SK-N-SH (cell line): ENCODE measurements at regions not wholly inside any gene's neighbourhood (a gene's known extent, or its start where the extent isn't known, plus 50 kb on each side); places are given as distances from the start of the nearest gene placed in this dataset.

Source experiments
- CTCF ChIA-PET: fragments of 300-600, 350-600 bp; formaldehyde crosslinking; extraction: SDS; loops from one replicate; lab custom pipeline; 2021; lab: Yijun Ruan, JAX
- POLR2A ChIA-PET: fragments of 350-600 bp; sonication (Branson Sonifier 250); formaldehyde crosslinking; extraction: SDS; loops from one replicate; lab custom pipeline; 2020; ENCODE audit warnings: antibody characterized with exemption, inconsistent platforms; lab: Yijun Ruan, JAX
- DNase-seq: peaks from one replicate; pipeline ENCODE4 v3.0.0; 2012
- H2AFZ ChIP-seq: fragments of 200-600 bp; sonication (generic); 2 replicates; pipeline ENCODE4 v1.8.1; 2016; ENCODE audit warnings: antibody characterized with exemption, mild to moderate bottlenecking, low read depth
- H3F3A ChIP-seq: fragments of 200-600 bp; sonication (generic); replicated peaks from 2 replicates; pipeline ENCODE3; 2016; ENCODE audit warnings: antibody characterized with exemption, mild to moderate bottlenecking; ENCODE audit not compliant: insufficient read depth
- H3K27ac ChIP-seq, 2 experiments: fragments of 200-500 bp in 1 of 2; fragments of 200-600 bp in 1 of 2; sonication (Bioruptor generic) in 1 of 2; sonication (generic), shearing (Covaris generic) in 1 of 2; 2 replicates each; pipeline versions ENCODE4 v1.5.1 to v1.6.1; 2014 to 2016; ENCODE audit warnings: low read depth in 2 of 2, inconsistent platforms in 1 of 2, low read length in 1 of 2, mild to moderate bottlenecking in 1 of 2, mixed read lengths in 1 of 2
- H3K27me3 ChIP-seq: fragments of 200-600 bp; sonication (generic), shearing (Covaris generic); 2 replicates; pipeline ENCODE4 v1.6.1; 2016; ENCODE audit warnings: mixed run types; ENCODE audit not compliant: insufficient read depth
- H3K36me3 ChIP-seq, 2 experiments: fragments of 200-500 bp in 1 of 2; fragments of 200-600 bp in 1 of 2; sonication (Bioruptor generic) in 1 of 2; sonication (generic) in 1 of 2; replicated peaks in 1 of 2; 2 replicates each; pipeline versions ENCODE3 to v1.5.1; 2014 to 2016; ENCODE audit warnings: low read length in 1 of 2, mild to moderate bottlenecking in 1 of 2; ENCODE audit not compliant: insufficient read depth in 2 of 2, control insufficient read depth in 1 of 2
- H3K4me1 ChIP-seq, 2 experiments: fragments of 200-500 bp in 1 of 2; fragments of 200-600 bp in 1 of 2; sonication (Bioruptor generic) in 1 of 2; sonication (generic), shearing (Covaris generic) in 1 of 2; 2 replicates each; pipeline versions ENCODE4 v1.5.1 to v1.6.1; 2014 to 2016; ENCODE audit warnings: low read depth in 1 of 2, low read length in 1 of 2, mixed run types in 1 of 2; ENCODE audit not compliant: insufficient read depth in 2 of 2, control insufficient read depth in 1 of 2
- H3K4me2 ChIP-seq: fragments of 200-600 bp; sonication (generic), shearing (Covaris generic); 2 replicates; pipeline ENCODE4 v1.6.1; 2017; ENCODE audit warnings: mixed run types
- H3K4me3 ChIP-seq, 2 experiments: fragments of 200-500 bp in 1 of 2; fragments of 200-600 bp in 1 of 2; sonication (Bioruptor generic) in 1 of 2; sonication (generic), shearing (Covaris generic) in 1 of 2; 2 replicates each; pipeline versions ENCODE4 v1.5.1 to v1.8.1; 2014 to 2016; ENCODE audit warnings: low read depth in 2 of 2, inconsistent platforms in 1 of 2, low read length in 1 of 2, mild to moderate bottlenecking in 1 of 2, mixed read lengths in 1 of 2, moderate library complexity in 1 of 2
- H3K79me2 ChIP-seq: fragments of 200-600 bp; sonication (generic); 2 replicates; pipeline ENCODE4 v1.8.1; 2017; ENCODE audit warnings: mild to moderate bottlenecking; ENCODE audit not compliant: insufficient read depth
- H3K9ac ChIP-seq: fragments of 200-600 bp; sonication (generic); 2 replicates; pipeline ENCODE4 v1.6.1; 2017; ENCODE audit warnings: mixed run types
- H3K9me2 ChIP-seq: fragments of 200-600 bp; sonication (generic); 2 replicates; pipeline ENCODE4 v1.6.1; 2017; ENCODE audit warnings: mixed run types
- H3K9me3 ChIP-seq: fragments of 200-600 bp; sonication (generic); 2 replicates; pipeline ENCODE4 v1.6.1; 2017; ENCODE audit warnings: mixed run types, mild to moderate bottlenecking, moderate library complexity
- H4K20me1 ChIP-seq: fragments of 200-600 bp; sonication (generic); 2 replicates; pipeline ENCODE4 v1.6.1; 2017; ENCODE audit warnings: mild to moderate bottlenecking, mixed run types; ENCODE audit not compliant: insufficient read depth
- ELF1 ChIP-seq: IDR thresholded peaks from 2 replicates; pipeline ENCODE4 v1.4.0; 2012
- EZH2phosphoT487 ChIP-seq: fragments of 200-600 bp; sonication (generic); IDR thresholded peaks from 2 replicates; pipeline ENCODE4 v1.6.1; 2017; ENCODE audit warnings: low read depth, mixed run types, mild to moderate bottlenecking, antibody characterized with exemption, moderate library complexity, borderline replicate concordance
- FOSL2 ChIP-seq: IDR thresholded peaks from 2 replicates; pipeline ENCODE4 v1.4.0; 2012; ENCODE audit warnings: low read depth, mild to moderate bottlenecking, moderate library complexity, borderline replicate concordance
- FOXM1 ChIP-seq: IDR thresholded peaks from 2 replicates; pipeline ENCODE4 v1.4.0; 2012; ENCODE audit warnings: low read depth, mild to moderate bottlenecking
- GABPA ChIP-seq: IDR thresholded peaks from 2 replicates; pipeline ENCODE4 v1.4.0; 2012; ENCODE audit warnings: low read depth, mild to moderate bottlenecking
- GATA2 ChIP-seq: sonication (generic); formaldehyde crosslinking; IDR thresholded peaks from 2 replicates; pipeline ENCODE4 v1.5.0; 2020; ENCODE audit warnings: mild to moderate bottlenecking, missing genetic modification reagents
- MEF2A ChIP-seq: IDR thresholded peaks from 2 replicates; pipeline ENCODE4 v1.4.0; 2012; ENCODE audit warnings: low read depth, borderline replicate concordance
- POLR2AphosphoS5 ChIP-seq: IDR thresholded peaks from 2 replicates; pipeline ENCODE4 v1.6.1; 2012; ENCODE audit warnings: low read depth, low read length
- RAD21 ChIP-seq: IDR thresholded peaks from 2 replicates; pipeline ENCODE4 v1.6.1; 2012; ENCODE audit warnings: mild to moderate bottlenecking, low read length
- RCOR1 ChIP-seq: fragments of 150-350 bp; IDR thresholded peaks from 2 replicates; pipeline ENCODE4 v1.6.1; 2017; ENCODE audit warnings: antibody characterized with exemption, low read length
- RFX5 ChIP-seq: IDR thresholded peaks from 2 replicates; pipeline ENCODE4 v1.6.1; 2012; ENCODE audit warnings: mild to moderate bottlenecking, improper control_type of control experiment, low read length
- TAF1 ChIP-seq: IDR thresholded peaks from 2 replicates; pipeline ENCODE4 v1.6.1; 2012; ENCODE audit warnings: low read depth, mild to moderate bottlenecking, low read length, moderate library complexity, borderline replicate concordance
- TEAD4 ChIP-seq: IDR thresholded peaks from 2 replicates; pipeline ENCODE4 v1.4.0; 2012; ENCODE audit warnings: mild to moderate bottlenecking, borderline replicate concordance; ENCODE audit not compliant: insufficient read depth
- YY1 ChIP-seq: IDR thresholded peaks from 2 replicates; pipeline ENCODE4 v1.4.0; 2012; ENCODE audit warnings: low read depth, mild to moderate bottlenecking
- WGBS: methylation state at CpG from one replicate; pipeline ENCODE4 v1.1.6; 2017; ENCODE audit warnings: low lambda C conversion rate; 5-methylcytosine and 5-hydroxymethylcytosine counted together
- TF ChIP-seq, protein P1 (sequence below): IDR thresholded peaks from 2 replicates; pipeline ENCODE4 v1.4.0; 2012; ENCODE audit warnings: low read depth
- TF ChIP-seq, protein P2 (sequence below): IDR thresholded peaks from 2 replicates; pipeline ENCODE4 v1.4.0; 2012; ENCODE audit warnings: low read depth, borderline replicate concordance
- TF ChIP-seq, protein P3 (sequence below): IDR thresholded peaks from 2 replicates; pipeline ENCODE4 v1.6.1; 2012; ENCODE audit warnings: mild to moderate bottlenecking, low read depth, low read length, moderate library complexity
- TF ChIP-seq, protein P4 (sequence below): IDR thresholded peaks from 2 replicates; pipeline ENCODE4 v1.4.0; 2012; ENCODE audit warnings: low read depth, borderline replicate concordance
- TF ChIP-seq, protein P5 (sequence below): fragments of 150-350 bp; IDR thresholded peaks from 2 replicates; pipeline ENCODE4 v1.6.1; 2016; ENCODE audit warnings: mild to moderate bottlenecking, low read depth, low read length

DNA sequence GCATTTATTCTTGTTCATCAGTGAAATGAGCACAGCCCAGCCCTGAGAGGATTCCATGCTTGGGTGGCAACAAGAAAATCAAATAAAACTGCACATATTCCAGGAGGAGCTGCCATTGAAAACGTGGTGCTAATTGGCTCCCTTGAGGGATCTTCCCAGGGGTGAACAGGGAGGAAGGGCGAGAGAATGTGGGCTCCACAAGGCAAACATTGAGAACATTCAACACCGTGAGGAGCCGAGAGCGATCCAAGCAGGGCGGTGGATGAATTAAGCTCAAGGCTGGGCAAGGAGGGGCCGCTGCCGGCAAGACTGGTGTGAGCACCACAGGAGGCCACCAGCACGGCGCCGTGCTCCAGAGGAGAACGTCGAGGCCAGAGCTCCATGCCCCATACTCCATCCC is 166.9 kb downstream of the C16orf95 start:
- Histone ChIP-seq H4K20me1 (no peaks in the 10 kb centered on the region), H3K36me3 (no peaks in the 10 kb centered on the region), H3K27ac (no peak overlapping the region), H3K4me1 (no peaks in the 10 kb centered on the region), H3K9ac (no peak overlapping the region), H3K4me3 (no peak overlapping the region), H2AFZ (no peak overlapping the region), H3K4me2 (no peak overlapping the region), H3K9me2 (no peaks in the 10 kb centered on the region), H3K9me3 (no peaks in the 10 kb centered on the region), H3K79me2 (no peaks in the 10 kb centered on the region), H3F3A (no peaks in the 10 kb centered on the region), H3K27me3 (peaks cover 24% of the 10 kb centered on the region; the same call in 1 of the 2 replicates)
- TF ChIP-seq GABPA: no peak
- no peak for TF ChIP-seq POLR2AphosphoS5
- no peak for TF ChIP-seq EZH2phosphoT487
- TF ChIP-seq, protein P1, sequence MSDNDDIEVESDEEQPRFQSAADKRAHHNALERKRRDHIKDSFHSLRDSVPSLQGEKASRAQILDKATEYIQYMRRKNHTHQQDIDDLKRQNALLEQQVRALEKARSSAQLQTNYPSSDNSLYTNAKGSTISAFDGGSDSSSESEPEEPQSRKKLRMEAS: no peak
- no peak for TF ChIP-seq FOXM1
- TF ChIP-seq TEAD4: no peak
- no peak for TF ChIP-seq FOSL2
- TF ChIP-seq, protein P2, sequence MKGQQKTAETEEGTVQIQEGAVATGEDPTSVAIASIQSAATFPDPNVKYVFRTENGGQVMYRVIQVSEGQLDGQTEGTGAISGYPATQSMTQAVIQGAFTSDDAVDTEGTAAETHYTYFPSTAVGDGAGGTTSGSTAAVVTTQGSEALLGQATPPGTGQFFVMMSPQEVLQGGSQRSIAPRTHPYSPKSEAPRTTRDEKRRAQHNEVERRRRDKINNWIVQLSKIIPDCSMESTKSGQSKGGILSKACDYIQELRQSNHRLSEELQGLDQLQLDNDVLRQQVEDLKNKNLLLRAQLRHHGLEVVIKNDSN: no peak
- no peak for TF ChIP-seq RCOR1
- no peak for TF ChIP-seq RAD21
- TF ChIP-seq, protein P3, sequence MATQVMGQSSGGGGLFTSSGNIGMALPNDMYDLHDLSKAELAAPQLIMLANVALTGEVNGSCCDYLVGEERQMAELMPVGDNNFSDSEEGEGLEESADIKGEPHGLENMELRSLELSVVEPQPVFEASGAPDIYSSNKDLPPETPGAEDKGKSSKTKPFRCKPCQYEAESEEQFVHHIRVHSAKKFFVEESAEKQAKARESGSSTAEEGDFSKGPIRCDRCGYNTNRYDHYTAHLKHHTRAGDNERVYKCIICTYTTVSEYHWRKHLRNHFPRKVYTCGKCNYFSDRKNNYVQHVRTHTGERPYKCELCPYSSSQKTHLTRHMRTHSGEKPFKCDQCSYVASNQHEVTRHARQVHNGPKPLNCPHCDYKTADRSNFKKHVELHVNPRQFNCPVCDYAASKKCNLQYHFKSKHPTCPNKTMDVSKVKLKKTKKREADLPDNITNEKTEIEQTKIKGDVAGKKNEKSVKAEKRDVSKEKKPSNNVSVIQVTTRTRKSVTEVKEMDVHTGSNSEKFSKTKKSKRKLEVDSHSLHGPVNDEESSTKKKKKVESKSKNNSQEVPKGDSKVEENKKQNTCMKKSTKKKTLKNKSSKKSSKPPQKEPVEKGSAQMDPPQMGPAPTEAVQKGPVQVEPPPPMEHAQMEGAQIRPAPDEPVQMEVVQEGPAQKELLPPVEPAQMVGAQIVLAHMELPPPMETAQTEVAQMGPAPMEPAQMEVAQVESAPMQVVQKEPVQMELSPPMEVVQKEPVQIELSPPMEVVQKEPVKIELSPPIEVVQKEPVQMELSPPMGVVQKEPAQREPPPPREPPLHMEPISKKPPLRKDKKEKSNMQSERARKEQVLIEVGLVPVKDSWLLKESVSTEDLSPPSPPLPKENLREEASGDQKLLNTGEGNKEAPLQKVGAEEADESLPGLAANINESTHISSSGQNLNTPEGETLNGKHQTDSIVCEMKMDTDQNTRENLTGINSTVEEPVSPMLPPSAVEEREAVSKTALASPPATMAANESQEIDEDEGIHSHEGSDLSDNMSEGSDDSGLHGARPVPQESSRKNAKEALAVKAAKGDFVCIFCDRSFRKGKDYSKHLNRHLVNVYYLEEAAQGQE: no peak
- TF ChIP-seq YY1: no peak
- TF ChIP-seq TAF1: no peak
- ChIA-PET CTCF (no interaction called here), POLR2A (no interaction called here)
- 41% methylated on average over 13 of the region's 13 CpGs for WGBS
- no peak for DNase-seq

DNA sequence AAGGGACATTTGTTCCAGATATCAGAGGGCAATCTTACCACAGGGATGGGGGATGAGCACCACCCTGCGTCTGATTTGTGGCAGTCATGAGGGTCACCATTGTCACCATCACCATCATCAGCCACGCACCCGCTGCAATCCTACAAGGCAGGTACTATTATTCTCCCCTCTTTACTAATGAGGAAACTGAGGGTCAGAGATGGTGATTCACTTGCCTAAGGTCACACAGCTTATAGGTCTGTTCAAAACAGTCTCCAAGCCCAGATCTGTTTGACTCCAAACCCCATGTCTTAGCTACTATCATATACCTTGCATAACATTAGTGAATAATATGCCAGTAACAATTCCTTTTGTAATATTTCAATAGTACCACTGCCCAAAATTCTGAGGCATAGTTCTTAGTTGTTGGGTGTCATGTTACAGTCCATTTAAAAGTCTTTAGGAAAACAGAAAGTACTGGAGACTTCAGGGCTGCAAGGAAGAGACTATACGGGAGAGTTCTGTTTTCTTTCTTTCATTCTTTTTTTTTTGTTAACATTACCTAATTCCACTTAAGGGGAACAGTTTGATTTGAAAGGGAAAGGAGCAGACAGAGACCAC is 166.4 kb downstream of the C16orf95 start:
- POLR2A ChIA-PET: no interaction called here
- Histone ChIP-seq H4K20me1 (no peaks in the 10 kb centered on the region), H3K27ac (no peak overlapping the region), H3K4me3 (no peak overlapping the region), H3K9me2 (no peaks in the 10 kb centered on the region), H3K79me2 (no peaks in the 10 kb centered on the region), H3F3A (no peaks in the 10 kb centered on the region), H3K9ac (no peak overlapping the region), H3K4me1 (no peaks in the 10 kb centered on the region), H3K9me3 (no peaks in the 10 kb centered on the region), H3K27me3 (peaks cover 24% of the 10 kb centered on the region; the same call in 1 of the 2 replicates), H2AFZ (no peak overlapping the region), H3K4me2 (no peak overlapping the region), H3K36me3 (no peaks in the 10 kb centered on the region)
- WGBS: 19% methylated on average over 3 of the region's 4 CpGs
- TF ChIP-seq MEF2A: no peak
- TF ChIP-seq POLR2AphosphoS5: no peak
- no peak for TF ChIP-seq ELF1
- TF ChIP-seq, protein P4, sequence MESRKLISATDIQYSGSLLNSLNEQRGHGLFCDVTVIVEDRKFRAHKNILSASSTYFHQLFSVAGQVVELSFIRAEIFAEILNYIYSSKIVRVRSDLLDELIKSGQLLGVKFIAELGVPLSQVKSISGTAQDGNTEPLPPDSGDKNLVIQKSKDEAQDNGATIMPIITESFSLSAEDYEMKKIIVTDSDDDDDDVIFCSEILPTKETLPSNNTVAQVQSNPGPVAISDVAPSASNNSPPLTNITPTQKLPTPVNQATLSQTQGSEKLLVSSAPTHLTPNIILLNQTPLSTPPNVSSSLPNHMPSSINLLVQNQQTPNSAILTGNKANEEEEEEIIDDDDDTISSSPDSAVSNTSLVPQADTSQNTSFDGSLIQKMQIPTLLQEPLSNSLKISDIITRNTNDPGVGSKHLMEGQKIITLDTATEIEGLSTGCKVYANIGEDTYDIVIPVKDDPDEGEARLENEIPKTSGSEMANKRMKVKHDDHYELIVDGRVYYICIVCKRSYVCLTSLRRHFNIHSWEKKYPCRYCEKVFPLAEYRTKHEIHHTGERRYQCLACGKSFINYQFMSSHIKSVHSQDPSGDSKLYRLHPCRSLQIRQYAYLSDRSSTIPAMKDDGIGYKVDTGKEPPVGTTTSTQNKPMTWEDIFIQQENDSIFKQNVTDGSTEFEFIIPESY: no peak
- TF ChIP-seq FOXM1: no peak
- no peak for TF ChIP-seq RFX5
- no peak for TF ChIP-seq FOSL2
- TF ChIP-seq GATA2 (CRISPR knock-in tag): no peak
- TF ChIP-seq, protein P5, sequence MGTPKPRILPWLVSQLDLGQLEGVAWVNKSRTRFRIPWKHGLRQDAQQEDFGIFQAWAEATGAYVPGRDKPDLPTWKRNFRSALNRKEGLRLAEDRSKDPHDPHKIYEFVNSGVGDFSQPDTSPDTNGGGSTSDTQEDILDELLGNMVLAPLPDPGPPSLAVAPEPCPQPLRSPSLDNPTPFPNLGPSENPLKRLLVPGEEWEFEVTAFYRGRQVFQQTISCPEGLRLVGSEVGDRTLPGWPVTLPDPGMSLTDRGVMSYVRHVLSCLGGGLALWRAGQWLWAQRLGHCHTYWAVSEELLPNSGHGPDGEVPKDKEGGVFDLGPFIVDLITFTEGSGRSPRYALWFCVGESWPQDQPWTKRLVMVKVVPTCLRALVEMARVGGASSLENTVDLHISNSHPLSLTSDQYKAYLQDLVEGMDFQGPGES: no peak
- DNase-seq: no peak
- CTCF ChIA-PET: no interaction called here
